ENCODE measurements at regions not wholly inside any gene's neighbourhood (a gene's known extent, or its start where the extent isn't known, plus 50 kb on each side); places are given as distances from the start of the nearest gene placed in this dataset.

DNA sequence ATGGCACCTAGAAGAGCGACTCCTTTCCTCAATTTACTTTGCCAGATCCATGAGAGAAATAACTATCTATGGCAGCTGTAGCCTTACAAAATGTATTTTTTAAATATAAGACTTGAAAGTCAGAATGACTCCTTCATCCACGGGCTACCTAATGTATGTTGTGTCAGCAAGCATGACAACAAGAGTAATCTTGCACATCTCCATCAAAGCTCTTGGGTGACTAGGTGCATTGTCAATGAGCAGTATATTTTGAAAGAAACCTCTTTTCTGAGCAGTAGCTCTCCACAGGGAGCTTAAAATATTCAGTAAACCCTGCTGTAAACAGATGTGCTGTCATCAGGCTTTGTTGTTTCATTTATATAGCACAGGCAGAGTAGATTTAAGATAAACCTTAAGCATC lies 757.2 kb upstream of the PHF14 start:
- H3K9me3 ChIP-seq (ENCODE audit: control insufficient read depth, insufficient read depth, low read length): peaks cover 2% of the 10 kb centered on the region
- no peaks in the 10 kb centered on the region for H3K4me1 ChIP-seq (ENCODE audit: control insufficient read depth, insufficient read depth, low read length)
- H3K27ac ChIP-seq (ENCODE audit: low read depth, low read length): no peak overlapping the region
- no peak for DNase-seq (ENCODE audit: low read depth in 4 of 6, low spot score in 6 of 6)
- no peaks in the 10 kb centered on the region for H3K27me3 ChIP-seq (ENCODE audit: control insufficient read depth, insufficient read depth, low read length)
- no CpG with 5 or more reads among the region's 2 CpGs for WGBS (ENCODE audit: insufficient coverage)
- H3K36me3 ChIP-seq (ENCODE audit: control insufficient read depth, insufficient read depth, low read length): no peaks in the 10 kb centered on the region
- H3K4me3 ChIP-seq (ENCODE audit: low read depth, low read length): no peak overlapping the region

DNA sequence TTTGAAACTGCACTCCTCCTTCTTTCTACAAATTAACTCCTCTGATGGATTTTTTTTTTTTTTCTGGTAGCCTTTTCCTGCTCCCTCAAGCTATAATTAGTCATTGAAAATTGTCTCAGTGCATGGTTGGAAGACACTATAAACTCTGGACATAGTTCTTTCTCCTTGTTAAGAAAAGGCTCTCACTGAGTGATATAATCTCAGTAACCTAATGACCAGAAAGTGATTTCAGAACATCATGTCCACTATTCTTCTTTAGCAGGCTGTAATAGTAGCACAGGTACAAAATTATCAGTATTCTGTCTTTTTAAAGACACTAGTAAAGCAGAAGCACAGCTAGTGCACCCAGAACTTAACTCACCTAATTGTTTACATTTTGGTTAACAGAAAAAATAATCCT lies 752.6 kb upstream of the PHF14 start:
- no peak overlapping the region for H3K27ac ChIP-seq (ENCODE audit: low read depth, low read length)
- H3K4me1 ChIP-seq (ENCODE audit: control insufficient read depth, insufficient read depth, low read length): no peaks in the 10 kb centered on the region
- DNase-seq (ENCODE audit: low read depth in 4 of 6, low spot score in 6 of 6): peak in 1 of 6 donors; percentile 40
- H3K36me3 ChIP-seq (ENCODE audit: control insufficient read depth, insufficient read depth, low read length): no peaks in the 10 kb centered on the region
- H3K9me3 ChIP-seq (ENCODE audit: control insufficient read depth, insufficient read depth, low read length): no peaks in the 10 kb centered on the region
- H3K4me3 ChIP-seq (ENCODE audit: low read depth, low read length): no peak overlapping the region
- no peaks in the 10 kb centered on the region for H3K27me3 ChIP-seq (ENCODE audit: control insufficient read depth, insufficient read depth, low read length)

DNA sequence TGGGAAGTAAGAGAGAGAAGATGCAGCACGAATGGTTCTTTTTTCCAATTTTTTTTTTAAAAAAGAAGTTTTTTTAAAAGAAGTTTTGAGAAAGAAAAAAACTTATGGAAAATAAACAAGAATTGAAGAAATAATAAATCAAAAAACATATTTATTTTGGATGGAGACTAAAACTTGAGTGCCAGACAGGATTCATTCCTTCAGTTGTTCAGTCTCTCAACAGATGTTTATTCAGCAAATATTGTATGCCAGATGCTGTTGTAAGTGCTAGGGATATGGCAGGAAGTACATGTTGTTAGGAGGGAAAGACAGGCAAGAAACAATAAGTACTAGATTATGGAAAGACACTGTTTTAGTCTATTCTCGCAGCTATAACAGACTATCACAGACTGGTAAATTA lies 750.7 kb upstream of the PHF14 start:
- no peak overlapping the region for H3K27ac ChIP-seq (ENCODE audit: low read depth, low read length)
- H3K4me3 ChIP-seq (ENCODE audit: low read depth, low read length): no peak overlapping the region
- no peaks in the 10 kb centered on the region for H3K9me3 ChIP-seq (ENCODE audit: control insufficient read depth, insufficient read depth, low read length)
- no peaks in the 10 kb centered on the region for H3K27me3 ChIP-seq (ENCODE audit: control insufficient read depth, insufficient read depth, low read length)
- no CpG with 5 or more reads among the region's 2 CpGs for WGBS (ENCODE audit: insufficient coverage)
- H3K36me3 ChIP-seq (ENCODE audit: control insufficient read depth, insufficient read depth, low read length): no peaks in the 10 kb centered on the region
- no peaks in the 10 kb centered on the region for H3K4me1 ChIP-seq (ENCODE audit: control insufficient read depth, insufficient read depth, low read length)
- peak in 1 of 6 donors; percentile 6 for DNase-seq (ENCODE audit: low read depth in 4 of 6, low spot score in 6 of 6)

DNA sequence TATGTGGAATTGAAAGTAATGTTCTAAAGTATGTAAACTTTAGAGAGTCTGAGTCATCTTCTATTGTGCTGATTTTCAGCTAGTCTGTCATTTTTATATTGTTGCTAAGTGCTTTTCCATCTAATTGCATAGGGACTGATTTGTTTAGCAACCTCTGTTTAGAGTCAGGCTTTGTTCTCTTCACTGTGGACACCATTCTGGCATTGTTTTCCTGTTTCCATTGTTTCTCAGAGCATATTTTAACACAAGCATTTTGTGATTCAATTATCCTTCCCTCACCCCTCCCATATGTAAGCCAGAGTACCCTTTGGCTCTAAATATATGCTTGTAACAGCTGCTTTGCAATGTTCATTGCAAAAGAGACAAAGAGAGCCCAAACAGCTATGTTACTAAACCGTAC lies 748.4 kb upstream of the PHF14 start:
- DNase-seq (ENCODE audit: low read depth in 4 of 6, low spot score in 6 of 6): peak in 2 of 6 donors; percentile 7 to 62

DNA sequence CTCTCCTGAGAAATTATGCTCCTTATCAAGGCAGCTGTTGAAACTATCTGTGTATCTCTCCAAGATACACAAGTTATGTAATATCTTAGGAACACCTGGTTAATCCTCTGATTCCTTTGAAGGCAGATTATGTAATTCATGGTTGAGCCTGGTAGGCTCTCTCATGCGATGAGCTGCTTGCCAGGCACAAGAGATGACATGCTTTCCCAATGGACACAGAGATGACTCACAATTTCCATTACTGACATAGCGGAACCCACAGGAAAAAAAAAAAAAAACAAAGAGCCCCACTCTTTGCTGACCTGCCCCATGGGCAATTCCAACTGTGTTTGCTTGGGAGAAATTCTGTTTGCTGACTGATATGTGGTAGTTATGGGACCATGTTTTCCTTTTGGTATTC lies 736.4 kb upstream of the PHF14 start:
- WGBS (ENCODE audit: insufficient coverage): no CpG with 5 or more reads among the region's 2 CpGs
- H3K27me3 ChIP-seq (ENCODE audit: control insufficient read depth, insufficient read depth, low read length): no peaks in the 10 kb centered on the region
- no peak overlapping the region for H3K4me3 ChIP-seq (ENCODE audit: low read depth, low read length)
- H3K9me3 ChIP-seq (ENCODE audit: control insufficient read depth, insufficient read depth, low read length): no peaks in the 10 kb centered on the region
- DNase-seq (ENCODE audit: low read depth in 4 of 6, low spot score in 6 of 6): no peak
- no peak overlapping the region for H3K27ac ChIP-seq (ENCODE audit: low read depth, low read length)
- H3K36me3 ChIP-seq (ENCODE audit: control insufficient read depth, insufficient read depth, low read length): no peaks in the 10 kb centered on the region
- H3K4me1 ChIP-seq (ENCODE audit: control insufficient read depth, insufficient read depth, low read length): no peaks in the 10 kb centered on the region

More for the DNA sequence above, 748.4 kb upstream of the PHF14 start:
- no peak overlapping the region for H3K27ac ChIP-seq (ENCODE audit: low read depth, low read length)
- H3K36me3 ChIP-seq (ENCODE audit: control insufficient read depth, insufficient read depth, low read length): no peaks in the 10 kb centered on the region
- H3K27me3 ChIP-seq (ENCODE audit: control insufficient read depth, insufficient read depth, low read length): no peaks in the 10 kb centered on the region
- H3K4me3 ChIP-seq (ENCODE audit: low read depth, low read length): no peak overlapping the region
- no peaks in the 10 kb centered on the region for H3K9me3 ChIP-seq (ENCODE audit: control insufficient read depth, insufficient read depth, low read length)
- H3K4me1 ChIP-seq (ENCODE audit: control insufficient read depth, insufficient read depth, low read length): no peaks in the 10 kb centered on the region
- WGBS (ENCODE audit: insufficient coverage): no CpG with 5 or more reads among the region's 1 CpG

DNA sequence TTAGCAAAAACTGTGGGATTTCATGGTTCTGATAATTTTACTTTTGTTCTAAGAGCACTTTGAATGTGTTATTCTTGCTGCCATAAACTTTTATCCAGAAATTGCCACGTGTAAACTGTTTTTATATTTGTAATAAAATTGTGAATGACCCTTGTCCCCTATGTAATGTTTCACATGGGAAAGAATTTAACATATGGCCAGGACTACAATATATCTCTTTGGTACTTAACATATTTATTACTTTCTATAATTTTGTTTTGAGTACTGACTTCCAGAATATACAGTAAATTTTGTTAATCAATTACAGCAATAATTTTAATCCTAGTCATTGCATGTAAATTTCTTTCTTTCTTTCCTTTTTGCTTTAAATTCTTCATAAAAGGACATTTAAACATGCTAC lies 735.0 kb upstream of the PHF14 start:
- no CpG with 5 or more reads among the region's 1 CpG for WGBS (ENCODE audit: insufficient coverage)
- no peak for DNase-seq (ENCODE audit: low read depth in 4 of 6, low spot score in 6 of 6)
- Histone ChIP-seq H3K4me1 (ENCODE audit: control insufficient read depth, insufficient read depth, low read length) (no peaks in the 10 kb centered on the region), H3K27me3 (ENCODE audit: control insufficient read depth, insufficient read depth, low read length) (no peaks in the 10 kb centered on the region), H3K27ac (ENCODE audit: low read depth, low read length) (no peak overlapping the region), H3K9me3 (ENCODE audit: control insufficient read depth, insufficient read depth, low read length) (no peaks in the 10 kb centered on the region), H3K4me3 (ENCODE audit: low read depth, low read length) (no peak overlapping the region), H3K36me3 (ENCODE audit: control insufficient read depth, insufficient read depth, low read length) (no peaks in the 10 kb centered on the region)

DNA sequence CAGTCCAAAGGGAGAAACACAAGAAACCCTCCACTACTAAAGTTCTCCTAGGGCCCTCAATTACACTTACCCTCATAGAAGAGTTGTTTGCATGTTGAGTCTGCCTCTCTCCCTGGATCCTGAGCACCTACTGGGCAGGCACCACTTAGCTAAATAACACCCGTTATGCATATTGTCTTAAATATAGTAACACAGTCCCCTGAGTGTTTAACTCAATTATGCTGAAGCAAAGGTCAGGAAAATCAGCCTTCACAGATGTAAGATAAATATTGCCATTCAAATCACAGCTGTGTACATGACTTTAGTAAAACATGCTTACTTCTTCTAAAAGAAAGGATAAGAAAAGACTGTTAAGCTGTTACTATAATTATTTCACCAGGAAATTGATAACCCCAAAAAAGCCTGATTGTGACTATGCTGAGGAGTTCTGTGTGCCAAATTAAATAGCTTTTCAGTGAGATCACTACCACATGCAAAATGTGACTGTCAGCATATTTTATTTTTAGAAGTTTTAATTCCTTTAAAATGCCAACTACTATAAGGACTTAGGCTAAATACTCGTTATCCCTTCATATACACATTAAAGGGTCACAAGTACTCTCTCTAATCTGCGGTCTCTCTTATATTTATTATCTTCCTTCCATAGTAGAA lies 733.9 kb upstream of the PHF14 start:
- Histone ChIP-seq H3K36me3 (ENCODE audit: control insufficient read depth, insufficient read depth, low read length) (no peaks in the 10 kb centered on the region), H3K4me3 (ENCODE audit: low read depth, low read length) (no peak overlapping the region), H3K4me1 (ENCODE audit: control insufficient read depth, insufficient read depth, low read length) (no peaks in the 10 kb centered on the region), H3K27me3 (ENCODE audit: control insufficient read depth, insufficient read depth, low read length) (no peaks in the 10 kb centered on the region), H3K27ac (ENCODE audit: low read depth, low read length) (no peak overlapping the region), H3K9me3 (ENCODE audit: control insufficient read depth, insufficient read depth, low read length) (no peaks in the 10 kb centered on the region)
- peak in 1 of 6 donors; percentile 14 for DNase-seq (ENCODE audit: low read depth in 4 of 6, low spot score in 6 of 6)
- 29% methylated on average over 1 of the region's 3 CpGs for WGBS (ENCODE audit: insufficient coverage)

DNA sequence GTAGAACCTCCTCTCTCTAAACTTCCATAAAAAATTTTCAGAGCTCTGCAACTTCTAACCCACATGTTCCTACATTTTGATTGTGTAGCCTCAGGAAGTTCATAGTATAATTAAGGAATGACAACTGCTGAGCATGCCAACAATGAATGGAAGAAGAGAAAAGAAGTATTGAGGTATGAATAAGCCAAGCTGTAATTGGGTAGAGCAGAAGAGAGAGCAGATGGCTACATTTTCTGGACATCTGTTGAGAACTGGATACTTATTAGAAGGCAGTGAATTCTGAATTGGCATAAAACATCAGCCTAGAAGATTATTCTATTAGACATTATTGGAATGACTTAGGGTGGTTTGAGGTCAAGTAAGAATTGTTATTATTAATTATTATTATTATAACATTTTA lies 728.3 kb upstream of the PHF14 start:
- Histone ChIP-seq H3K27me3 (ENCODE audit: control insufficient read depth, insufficient read depth, low read length) (no peaks in the 10 kb centered on the region), H3K27ac (ENCODE audit: low read depth, low read length) (no peak overlapping the region), H3K9me3 (ENCODE audit: control insufficient read depth, insufficient read depth, low read length) (peaks cover 9% of the 10 kb centered on the region), H3K4me1 (ENCODE audit: control insufficient read depth, insufficient read depth, low read length) (no peaks in the 10 kb centered on the region), H3K36me3 (ENCODE audit: control insufficient read depth, insufficient read depth, low read length) (no peaks in the 10 kb centered on the region), H3K4me3 (ENCODE audit: low read depth, low read length) (no peak overlapping the region)
- DNase-seq (ENCODE audit: low read depth in 4 of 6, low spot score in 6 of 6): peak in 1 of 6 donors; percentile 37

DNA sequence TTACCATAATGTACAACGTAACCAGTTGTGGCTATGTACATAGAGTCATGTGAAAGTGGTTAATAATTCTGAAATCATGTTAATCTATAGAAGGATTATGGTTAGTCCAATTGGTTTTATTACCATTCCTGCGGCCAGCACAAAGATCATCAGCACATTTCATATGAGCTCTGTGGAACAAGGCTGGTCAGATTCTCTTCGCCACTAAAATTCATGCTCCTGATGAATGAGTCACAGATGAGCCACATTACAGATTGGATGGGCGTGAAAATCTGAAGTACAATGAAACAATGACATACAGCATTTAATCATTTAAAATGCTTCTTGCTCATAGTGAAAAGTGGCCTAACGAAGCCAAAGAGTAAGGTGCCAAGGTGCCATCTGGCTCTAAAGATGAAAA lies 716.2 kb upstream of the PHF14 start:
- H3K27me3 ChIP-seq (ENCODE audit: control insufficient read depth, insufficient read depth, low read length): no peaks in the 10 kb centered on the region
- DNase-seq (ENCODE audit: low read depth in 4 of 6, low spot score in 6 of 6): peak in 1 of 6 donors; percentile 42

DNA sequence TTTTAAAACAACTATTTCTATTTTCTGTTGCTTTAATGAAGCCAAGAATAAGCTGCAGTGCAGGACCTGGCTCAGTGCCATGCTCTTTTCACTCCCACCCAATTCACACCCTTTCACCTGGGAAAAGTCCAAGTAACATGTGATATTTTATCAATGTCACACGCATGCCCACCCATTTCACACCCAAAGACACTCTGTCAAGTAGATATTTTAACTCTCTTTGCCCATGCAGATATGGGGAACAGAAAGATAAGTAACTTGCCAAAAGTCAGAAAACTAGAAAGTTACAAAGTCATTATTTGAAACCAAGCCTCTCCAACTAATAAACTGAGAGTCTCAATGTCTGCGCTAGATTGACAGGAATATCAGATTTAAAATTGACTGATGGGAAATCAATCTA lies 706.7 kb upstream of the PHF14 start:
- Histone ChIP-seq H3K27ac (ENCODE audit: low read depth, low read length) (no peak overlapping the region), H3K36me3 (ENCODE audit: control insufficient read depth, insufficient read depth, low read length) (no peaks in the 10 kb centered on the region), H3K4me3 (ENCODE audit: low read depth, low read length) (no peak overlapping the region), H3K4me1 (ENCODE audit: control insufficient read depth, insufficient read depth, low read length) (no peaks in the 10 kb centered on the region), H3K27me3 (ENCODE audit: control insufficient read depth, insufficient read depth, low read length) (no peaks in the 10 kb centered on the region), H3K9me3 (ENCODE audit: control insufficient read depth, insufficient read depth, low read length) (no peaks in the 10 kb centered on the region)
- no peak for DNase-seq (ENCODE audit: low read depth in 4 of 6, low spot score in 6 of 6)
- WGBS (ENCODE audit: insufficient coverage): no CpG with 5 or more reads among the region's 2 CpGs

More for the DNA sequence above, 716.2 kb upstream of the PHF14 start:
- WGBS (ENCODE audit: insufficient coverage): no CpG with 5 or more reads among the region's 5 CpGs
- no peaks in the 10 kb centered on the region for H3K9me3 ChIP-seq (ENCODE audit: control insufficient read depth, insufficient read depth, low read length)
- no peak overlapping the region for H3K4me3 ChIP-seq (ENCODE audit: low read depth, low read length)
- H3K36me3 ChIP-seq (ENCODE audit: control insufficient read depth, insufficient read depth, low read length): no peaks in the 10 kb centered on the region
- no peak overlapping the region for H3K27ac ChIP-seq (ENCODE audit: low read depth, low read length)
- no peaks in the 10 kb centered on the region for H3K4me1 ChIP-seq (ENCODE audit: control insufficient read depth, insufficient read depth, low read length)
